Coronary artery (tissue), 2 donors: ENCODE measurements at regions not wholly inside any gene's neighbourhood (a gene's known extent, or its start where the extent isn't known, plus 50 kb on each side); places are given as distances from the start of the nearest gene placed in this dataset.
"Not testable (repeated sequence)": the region's sequence is repeated elsewhere in the genome, so short reads cannot be mapped to it uniquely, and the experiment has no call there.

Source experiments
- DNase-seq: peaks from one replicate; pipeline ENCODE4 v3.0.0-alpha.2; 2017; ENCODE audit warnings: low spot score
- H3K27ac ChIP-seq, 2 donors: fragments of 200-600 bp; sonication (generic); one replicate each; pipeline ENCODE4 v1.5.1; 2016 to 2019
- H3K4me3 ChIP-seq: fragments of 200-600 bp; sonication (generic); 2 replicates; pipeline ENCODE4 v1.5.1; 2016; ENCODE audit warnings: mild to moderate bottlenecking, moderate library complexity
- TF ChIP-seq, protein P1 (sequence below): fragments of 200-600 bp; sonication (generic); IDR thresholded peaks from one replicate; pipeline ENCODE4 v1.5.1; 2019; ENCODE audit warnings: antibody characterized with exemption

DNA sequence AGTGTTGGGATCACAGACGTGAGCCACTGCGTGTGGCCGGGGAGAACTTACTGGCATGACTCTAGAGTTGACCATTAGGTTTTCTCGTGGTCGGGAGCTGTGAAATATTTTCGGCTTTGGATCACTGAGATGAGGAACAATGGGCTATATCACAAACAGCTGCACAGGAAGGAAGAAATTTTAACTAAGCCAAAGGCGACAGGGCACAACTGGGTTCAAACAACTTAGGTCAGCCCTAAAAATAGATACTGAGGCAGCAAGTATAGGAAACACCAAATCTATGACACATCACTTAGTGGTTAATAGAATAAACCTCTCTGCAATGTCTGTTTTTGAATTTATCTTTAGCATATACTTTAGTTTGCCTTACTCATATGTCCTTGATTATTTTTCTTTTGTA lies 162.9 kb downstream of the LRIG3 start:
- no peak overlapping the region for H3K27ac ChIP-seq
- no peak for DNase-seq
- no peak overlapping the region for H3K4me3 ChIP-seq
- TF ChIP-seq, protein P1, sequence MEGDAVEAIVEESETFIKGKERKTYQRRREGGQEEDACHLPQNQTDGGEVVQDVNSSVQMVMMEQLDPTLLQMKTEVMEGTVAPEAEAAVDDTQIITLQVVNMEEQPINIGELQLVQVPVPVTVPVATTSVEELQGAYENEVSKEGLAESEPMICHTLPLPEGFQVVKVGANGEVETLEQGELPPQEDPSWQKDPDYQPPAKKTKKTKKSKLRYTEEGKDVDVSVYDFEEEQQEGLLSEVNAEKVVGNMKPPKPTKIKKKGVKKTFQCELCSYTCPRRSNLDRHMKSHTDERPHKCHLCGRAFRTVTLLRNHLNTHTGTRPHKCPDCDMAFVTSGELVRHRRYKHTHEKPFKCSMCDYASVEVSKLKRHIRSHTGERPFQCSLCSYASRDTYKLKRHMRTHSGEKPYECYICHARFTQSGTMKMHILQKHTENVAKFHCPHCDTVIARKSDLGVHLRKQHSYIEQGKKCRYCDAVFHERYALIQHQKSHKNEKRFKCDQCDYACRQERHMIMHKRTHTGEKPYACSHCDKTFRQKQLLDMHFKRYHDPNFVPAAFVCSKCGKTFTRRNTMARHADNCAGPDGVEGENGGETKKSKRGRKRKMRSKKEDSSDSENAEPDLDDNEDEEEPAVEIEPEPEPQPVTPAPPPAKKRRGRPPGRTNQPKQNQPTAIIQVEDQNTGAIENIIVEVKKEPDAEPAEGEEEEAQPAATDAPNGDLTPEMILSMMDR = no peak

DNA sequence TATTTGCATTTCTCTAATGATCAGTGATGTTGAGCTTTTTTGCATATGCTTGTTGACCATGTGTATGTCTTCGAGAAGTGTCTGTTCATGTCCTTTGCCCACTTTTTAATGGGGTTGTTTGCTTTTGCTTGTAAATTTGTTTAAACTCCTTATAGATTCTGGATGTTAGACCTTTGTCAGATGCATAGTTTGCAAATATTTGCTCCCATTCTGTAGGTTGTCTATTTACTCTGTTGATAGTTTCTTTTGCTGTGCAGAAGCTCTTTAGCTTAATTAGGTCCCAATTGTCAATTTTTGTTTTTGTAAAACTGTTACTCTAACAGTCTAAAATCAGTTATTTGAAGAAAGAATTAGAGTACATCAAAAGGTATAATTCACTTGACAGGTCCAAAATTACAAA lies 160.6 kb downstream of the LRIG3 start:
- H3K27ac ChIP-seq, H3K4me3 ChIP-seq, DNase-seq: not testable (repeated sequence)

DNA sequence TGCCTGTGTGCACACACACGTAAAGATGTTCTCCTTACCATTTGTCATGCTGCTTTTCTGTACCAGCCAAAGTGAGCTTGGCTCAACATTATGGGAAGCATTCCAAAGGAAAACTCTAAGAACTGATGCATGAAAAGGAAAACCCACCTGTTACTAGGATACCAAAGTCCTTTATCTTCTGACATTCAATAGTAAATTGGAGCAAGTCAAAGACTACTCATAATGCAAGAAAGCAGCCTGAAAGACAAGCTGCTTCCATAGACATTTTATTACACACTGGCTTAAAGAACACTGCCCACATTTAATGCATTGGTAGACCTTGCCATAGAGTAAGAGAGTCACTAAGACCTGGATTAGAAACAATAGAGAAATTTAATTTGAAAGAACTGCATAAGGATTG lies 159.0 kb downstream of the LRIG3 start:
- no peak overlapping the region for H3K4me3 ChIP-seq
- no peak overlapping the region for H3K27ac ChIP-seq
- TF ChIP-seq, protein P1 = no peak
- DNase-seq = no peak

DNA sequence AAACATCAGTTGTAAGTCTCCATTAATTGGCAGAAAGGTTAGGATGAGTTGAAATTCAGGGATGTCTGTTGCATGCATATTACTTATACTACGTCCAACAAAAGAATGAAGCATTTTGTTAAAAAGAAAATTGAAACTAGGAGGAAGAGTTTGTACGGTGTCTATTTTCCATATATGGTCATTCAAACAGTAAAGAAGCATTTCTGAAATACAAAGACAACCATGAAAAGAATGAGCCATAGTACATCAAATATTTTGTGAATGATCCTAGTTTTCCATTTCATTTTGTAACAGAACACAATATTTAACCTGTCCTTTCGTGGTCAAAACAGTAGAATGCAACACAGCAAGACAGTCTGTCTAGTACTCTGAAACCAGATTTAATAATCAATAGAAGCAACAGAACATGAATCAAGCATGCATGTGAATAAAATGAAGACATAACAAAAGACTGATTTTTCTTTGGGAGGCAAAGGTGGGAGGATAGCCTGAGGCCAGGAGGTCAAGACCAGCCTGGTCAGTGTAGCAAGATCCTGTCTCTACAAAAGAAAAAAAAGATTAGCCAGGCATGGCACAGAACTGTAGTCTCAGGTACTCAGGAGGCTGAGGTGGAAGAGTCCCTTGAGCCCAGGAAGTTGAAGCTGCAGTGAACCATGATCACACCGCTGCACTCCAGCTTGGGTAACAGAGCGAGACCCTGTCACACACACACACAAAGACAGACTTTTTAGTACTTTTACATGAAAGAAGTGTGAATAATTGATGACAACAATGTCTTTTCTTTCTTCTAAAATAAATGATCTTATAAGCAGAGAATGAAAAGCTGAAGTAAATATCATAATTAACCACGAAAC lies 156.0 kb downstream of the LRIG3 start:
- Histone ChIP-seq H3K4me3 (no peak overlapping the region), H3K27ac (no peak overlapping the region)
- TF ChIP-seq, protein P1 = no peak
- no peak for DNase-seq

DNA sequence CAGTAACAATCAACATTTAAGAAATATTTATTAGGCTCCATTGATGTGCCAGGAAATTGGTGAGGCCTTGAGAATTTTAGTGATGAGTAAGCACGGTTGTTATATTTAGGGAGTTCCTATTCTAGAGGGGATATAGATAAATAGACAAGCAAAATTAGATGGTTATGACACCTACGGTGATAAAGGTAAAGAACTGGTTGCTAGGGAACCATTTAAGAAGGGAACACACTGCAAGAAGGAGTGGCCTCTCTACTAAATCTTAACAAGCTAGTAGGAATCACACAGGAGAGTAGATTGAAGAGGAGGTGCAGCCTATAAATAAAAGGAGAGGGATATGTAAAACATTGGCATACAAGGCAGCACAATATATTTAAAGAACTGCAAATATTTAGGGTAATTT lies 155.2 kb downstream of the LRIG3 start:
- TF ChIP-seq, protein P1 = no peak
- no peak overlapping the region for H3K4me3 ChIP-seq
- DNase-seq = no peak
- no peak overlapping the region for H3K27ac ChIP-seq

DNA sequence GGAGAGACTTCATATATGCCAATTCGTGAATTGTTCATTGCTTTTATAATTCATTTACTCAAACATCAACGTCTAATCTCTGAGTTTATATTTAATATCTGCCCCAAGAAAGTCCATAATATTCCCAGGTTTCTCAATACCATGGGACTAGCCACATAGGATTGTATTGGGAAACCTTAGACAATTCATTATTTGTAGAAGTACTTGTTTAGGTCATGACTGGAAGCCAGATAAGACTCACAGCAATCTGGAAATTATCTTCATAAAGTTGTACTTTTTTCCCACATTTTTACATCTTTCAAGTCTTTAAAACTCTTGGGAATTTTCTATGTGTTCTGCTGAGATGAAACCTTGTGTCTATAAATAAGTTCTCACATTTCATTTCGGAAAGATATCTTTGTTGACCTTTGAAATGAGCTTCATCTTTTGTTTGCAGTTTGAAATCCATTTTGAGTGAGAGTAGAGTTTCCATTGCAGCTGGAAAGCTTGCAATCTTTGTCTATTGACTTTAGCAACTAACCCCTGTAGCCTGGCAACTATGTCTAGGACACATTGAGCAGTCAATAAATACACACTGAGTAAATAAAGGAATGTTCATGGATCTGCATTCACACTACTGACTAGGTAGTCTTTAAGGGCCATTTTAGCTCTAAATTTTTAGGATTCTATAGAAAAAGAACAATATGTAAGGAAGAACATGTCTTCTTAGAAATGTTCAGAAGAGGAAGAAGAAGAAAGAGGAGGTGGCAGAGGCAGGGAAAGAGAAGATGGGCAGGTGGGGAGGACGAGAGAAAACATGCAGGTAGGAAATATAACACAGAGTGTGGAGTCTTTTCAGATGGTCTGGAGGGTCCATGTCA lies 154.4 kb downstream of the LRIG3 start:
- no peak overlapping the region for H3K27ac ChIP-seq
- TF ChIP-seq, protein P1 = no peak
- no peak for DNase-seq
- no peak overlapping the region for H3K4me3 ChIP-seq

DNA sequence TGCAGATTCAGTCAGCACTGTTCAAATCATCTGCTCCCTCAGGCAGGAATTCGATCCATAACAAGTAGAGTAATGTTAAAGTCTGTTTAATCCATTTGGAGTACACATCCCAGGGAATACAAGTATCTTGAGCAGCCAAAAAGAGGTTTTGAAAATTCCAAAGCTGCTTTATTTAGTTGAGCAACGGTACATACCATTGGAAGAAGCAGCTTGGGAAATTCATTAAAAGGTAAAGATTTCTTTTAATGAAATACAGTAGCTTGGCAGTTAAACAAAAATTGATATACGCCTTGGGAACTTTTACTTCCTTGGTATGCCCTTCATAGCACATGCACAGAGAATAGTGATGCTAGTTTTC lies 153.8 kb downstream of the LRIG3 start:
- no peak for DNase-seq
- TF ChIP-seq, protein P1 = no peak
- no peak overlapping the region for H3K27ac ChIP-seq
- H3K4me3 ChIP-seq = no peak overlapping the region
